Astrocyte of the spinal cord (primary cell): ENCODE measurements at regions not wholly inside any gene's neighbourhood (a gene's known extent, or its start where the extent isn't known, plus 50 kb on each side); places are given as distances from the start of the nearest gene placed in this dataset.

ENCODE experiments used
- DNase-seq: peaks from one replicate; pipeline ENCODE4 v3.0.0; 2011; ENCODE audit warnings: low read depth, low spot score
- H3K4me3 ChIP-seq: 2 replicates; pipeline ENCODE4 v1.5.1; 2011; ENCODE audit warnings: low read depth, mild to moderate bottlenecking, low read length, moderate library complexity
- in situ Hi-C: cut with HindIII; loops from 2 replicates; pipeline ENCODE4 v1.10.0; 2017; ENCODE audit warnings: low sequenced_read_pairs
- TF ChIP-seq, protein P1 (sequence below): IDR thresholded peaks from 2 replicates; pipeline ENCODE4 v1.5.1; 2012; ENCODE audit warnings: low read depth, mild to moderate bottlenecking, low read length, inconsistent platforms

DNA sequence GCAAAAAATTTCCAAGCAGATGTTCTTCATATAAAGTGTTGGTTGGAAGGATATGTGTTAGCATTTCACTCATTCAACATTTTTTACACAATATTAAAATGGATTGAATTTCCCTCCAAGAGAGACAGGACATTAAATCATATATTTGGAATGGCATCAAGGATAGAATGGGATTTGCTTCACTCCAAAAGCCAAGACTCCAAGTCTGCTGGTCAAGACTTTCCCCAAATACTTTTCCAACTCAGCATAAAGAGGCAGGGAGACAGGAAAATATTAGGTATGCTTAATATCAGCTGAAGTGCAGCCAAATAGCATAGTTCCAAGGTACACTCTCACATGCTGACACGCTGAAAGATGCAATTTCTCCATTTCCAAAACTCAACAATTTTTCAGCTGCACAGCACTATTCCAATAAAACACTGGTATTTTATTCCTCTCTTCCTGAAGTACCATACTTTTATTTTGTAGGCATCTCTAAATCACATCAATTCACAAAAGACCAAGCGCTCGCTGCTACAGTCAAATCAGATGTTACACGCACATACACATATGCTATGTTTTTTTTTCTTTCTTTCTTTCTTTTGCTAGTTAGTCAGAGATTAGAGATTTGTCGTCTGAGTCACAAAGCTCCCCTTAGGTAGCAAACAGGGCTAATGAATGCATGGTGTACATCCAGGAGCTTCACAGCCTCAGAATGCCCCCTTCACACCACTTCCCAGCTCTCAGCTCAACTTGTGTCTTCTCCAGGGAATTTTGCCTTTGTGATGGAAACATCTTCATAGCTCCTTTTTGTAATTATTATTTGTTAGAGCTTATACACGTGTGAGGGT lies 1033.8 kb upstream of the AUTS2 start:
- in situ Hi-C loops, result no loop called here
- peak; percentile 1 for DNase-seq
- TF ChIP-seq, protein P1, sequence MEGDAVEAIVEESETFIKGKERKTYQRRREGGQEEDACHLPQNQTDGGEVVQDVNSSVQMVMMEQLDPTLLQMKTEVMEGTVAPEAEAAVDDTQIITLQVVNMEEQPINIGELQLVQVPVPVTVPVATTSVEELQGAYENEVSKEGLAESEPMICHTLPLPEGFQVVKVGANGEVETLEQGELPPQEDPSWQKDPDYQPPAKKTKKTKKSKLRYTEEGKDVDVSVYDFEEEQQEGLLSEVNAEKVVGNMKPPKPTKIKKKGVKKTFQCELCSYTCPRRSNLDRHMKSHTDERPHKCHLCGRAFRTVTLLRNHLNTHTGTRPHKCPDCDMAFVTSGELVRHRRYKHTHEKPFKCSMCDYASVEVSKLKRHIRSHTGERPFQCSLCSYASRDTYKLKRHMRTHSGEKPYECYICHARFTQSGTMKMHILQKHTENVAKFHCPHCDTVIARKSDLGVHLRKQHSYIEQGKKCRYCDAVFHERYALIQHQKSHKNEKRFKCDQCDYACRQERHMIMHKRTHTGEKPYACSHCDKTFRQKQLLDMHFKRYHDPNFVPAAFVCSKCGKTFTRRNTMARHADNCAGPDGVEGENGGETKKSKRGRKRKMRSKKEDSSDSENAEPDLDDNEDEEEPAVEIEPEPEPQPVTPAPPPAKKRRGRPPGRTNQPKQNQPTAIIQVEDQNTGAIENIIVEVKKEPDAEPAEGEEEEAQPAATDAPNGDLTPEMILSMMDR, result no peak
- no peak overlapping the region for H3K4me3 ChIP-seq

DNA sequence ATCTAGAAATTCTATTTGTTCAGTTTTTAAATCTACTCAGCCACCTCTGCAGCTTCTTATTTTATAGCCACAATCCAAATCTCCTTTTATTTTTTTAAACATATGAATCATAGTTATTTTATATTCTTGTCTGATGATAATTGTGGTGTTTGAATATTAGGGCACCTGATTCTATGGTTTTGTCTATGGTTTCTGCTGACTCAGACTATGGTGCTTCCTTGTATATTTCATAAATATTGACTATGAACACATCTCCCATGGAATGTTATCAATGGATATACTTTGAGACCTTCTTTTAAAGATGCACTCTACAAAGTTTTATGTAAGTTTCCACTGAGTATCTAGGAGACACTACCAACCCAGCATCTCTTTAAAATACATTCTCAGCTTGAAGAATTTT lies 1027.0 kb upstream of the AUTS2 start:
- DNase-seq, result no peak
- TF ChIP-seq, protein P1, result no peak
- no peak overlapping the region for H3K4me3 ChIP-seq
- in situ Hi-C loops, result no loop called here

DNA sequence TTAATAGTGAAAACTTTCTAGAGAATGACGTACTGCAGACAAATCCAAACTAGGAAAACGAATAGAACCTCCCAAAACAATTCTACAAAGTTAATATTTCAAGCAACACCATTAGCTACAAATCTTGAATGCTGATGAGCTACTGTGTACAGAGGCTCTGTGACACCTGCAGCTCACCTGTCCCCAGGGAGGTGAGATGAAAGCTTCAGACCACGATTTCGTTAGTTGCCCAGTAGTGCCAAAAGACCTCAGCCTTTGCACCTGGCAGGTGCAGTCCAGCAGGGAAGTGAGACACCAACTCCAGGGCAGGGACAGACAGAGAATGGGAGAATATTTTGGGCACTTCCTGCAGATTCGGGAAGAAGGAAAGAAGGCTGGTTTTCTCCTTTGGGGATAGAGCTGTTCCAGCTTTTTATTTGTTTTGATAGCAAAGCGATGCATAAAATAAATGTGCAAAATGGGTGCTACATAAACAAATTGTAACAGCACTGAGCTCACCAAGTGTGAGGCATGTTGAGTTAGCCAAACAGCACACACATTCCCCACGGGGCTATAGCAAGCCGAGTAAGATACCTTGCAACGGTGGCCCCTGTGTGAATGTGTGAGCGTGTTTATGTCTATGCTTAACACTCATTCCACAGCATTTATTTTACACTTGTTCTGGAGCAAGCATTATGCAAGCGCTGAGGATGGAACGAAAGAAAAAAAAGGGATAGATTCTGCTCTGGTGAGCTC lies 1024.8 kb upstream of the AUTS2 start:
- TF ChIP-seq, protein P1, result no peak
- DNase-seq, result no peak
- in situ Hi-C loops, result no loop called here
- H3K4me3 ChIP-seq, result no peak overlapping the region

DNA sequence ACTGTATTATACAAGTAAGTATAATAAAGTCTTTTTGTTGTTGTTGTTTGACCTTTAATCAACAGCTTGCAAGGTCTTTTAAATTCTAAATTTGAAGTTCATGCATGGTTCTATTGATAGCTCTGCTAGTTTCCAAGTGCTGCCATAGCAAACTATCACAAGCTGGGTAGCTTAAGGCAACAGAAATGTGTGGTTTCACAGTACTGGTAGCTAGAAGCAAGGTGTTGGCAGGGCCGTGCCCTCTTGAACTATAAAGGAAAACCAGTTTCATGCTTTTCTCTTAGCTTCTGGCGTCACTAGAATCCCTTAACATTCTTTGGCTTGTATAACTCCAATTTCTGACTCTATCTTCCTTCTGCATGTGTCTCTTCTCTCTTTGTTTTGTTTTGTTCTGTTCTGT lies 1021.9 kb upstream of the AUTS2 start:
- no peak overlapping the region for H3K4me3 ChIP-seq
- TF ChIP-seq, protein P1, result no peak
- in situ Hi-C loops, result no loop called here
- DNase-seq, result no peak

DNA sequence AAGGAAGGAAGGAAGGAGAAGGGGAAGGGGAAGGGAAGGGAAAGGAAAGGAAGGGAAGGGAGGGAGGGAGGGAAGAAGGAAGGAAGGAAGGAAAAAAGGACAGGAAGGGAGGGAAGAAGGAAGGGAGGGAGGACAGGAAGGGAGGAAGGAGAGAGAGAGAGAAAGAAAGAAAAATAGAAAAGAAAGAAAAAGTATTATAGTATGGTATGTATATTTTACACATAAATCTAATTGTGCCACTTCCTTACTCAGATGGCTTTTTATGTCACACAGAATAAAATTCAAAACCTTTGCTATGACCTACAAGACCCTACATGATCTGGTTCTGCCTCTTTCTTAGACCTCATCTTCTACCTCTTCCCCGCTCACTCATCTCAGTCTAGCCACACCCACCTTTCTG lies 1016.9 kb upstream of the AUTS2 start:
- TF ChIP-seq, protein P1, result no peak
- H3K4me3 ChIP-seq, result no peak overlapping the region
- in situ Hi-C loops, result no loop called here
- no peak for DNase-seq

DNA sequence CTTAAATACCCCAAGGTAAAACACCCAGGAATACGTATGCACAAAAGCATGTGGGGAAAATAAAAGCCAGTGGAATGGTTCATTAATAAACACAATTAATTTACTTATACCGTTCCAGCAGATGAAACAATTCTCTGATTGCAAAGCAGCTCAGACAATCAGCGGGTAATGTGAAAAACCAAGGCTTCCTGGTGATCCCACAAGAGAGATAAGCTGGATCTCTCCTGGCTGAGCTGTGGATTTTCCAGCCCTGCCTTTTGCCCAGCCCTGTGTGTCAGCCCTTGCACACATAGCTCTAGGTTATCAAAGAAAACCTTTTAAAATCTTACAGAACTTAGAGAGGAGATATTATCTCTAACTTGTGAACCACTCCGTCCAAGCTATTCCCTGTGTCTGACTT lies 1010.7 kb upstream of the AUTS2 start:
- no peak for DNase-seq
- H3K4me3 ChIP-seq, result no peak overlapping the region
- TF ChIP-seq, protein P1, result no peak
- in situ Hi-C loops, result no loop called here
